GM12873 (cell line): ENCODE measurements at regions not wholly inside any gene's neighbourhood (a gene's known extent, or its start where the extent isn't known, plus 50 kb on each side); places are given as distances from the start of the nearest gene placed in this dataset.

Experiments
- CTCF ChIP-seq: IDR thresholded peaks from 2 replicates; pipeline ENCODE4 v1.5.1; 2012; ENCODE audit warnings: low read depth, mild to moderate bottlenecking, moderate library complexity, low read length, control low read depth; ENCODE audit not compliant: insufficient read depth; ENCODE audit errors: missing control alignments

GRCh38 chr5:93088592-93089389 lies 492.2 kb downstream of the NR2F1-AS1 start:
- no peak for TF ChIP-seq CTCF

GRCh38 chr5:93087326-93087725 lies 493.7 kb downstream of the NR2F1-AS1 start:
- TF ChIP-seq CTCF = no peak

- no peak for TF ChIP-seq CTCF
Measured at GRCh38 chr5:93082981-93083380, 498.0 kb downstream of the NR2F1-AS1 start.

GRCh38 chr5:93079046-93079445 lies 502.0 kb downstream of the NR2F1-AS1 start:
- TF ChIP-seq CTCF = no peak

- no peak for TF ChIP-seq CTCF
Measured at GRCh38 chr5:93078082-93079038, 502.7 kb downstream of the NR2F1-AS1 start.

GRCh38 chr5:93076566-93076965 lies 504.5 kb downstream of the NR2F1-AS1 start:
- no peak for TF ChIP-seq CTCF

- no peak for TF ChIP-seq CTCF
Measured at GRCh38 chr5:93076096-93076495, 504.9 kb downstream of the NR2F1-AS1 start.
